HCT116 (cell line): ENCODE measurements at regions not wholly inside any gene's neighbourhood (a gene's known extent, or its start where the extent isn't known, plus 50 kb on each side); places are given as distances from the start of the nearest gene placed in this dataset.

Experiments
- ATAC-seq: fragments of 200-7000 bp; cut with Tn5 transposase; 2 replicates; pipeline ENCODE4 v1.9.1; 2020; ENCODE audit warnings: mild to moderate bottlenecking, moderate library complexity
- BruUV-seq: library from RNA; stranded (reverse); fragments of 400-500 nt; replicated peaks from 2 replicates; lab custom pipeline; 2021; lab: Mats Ljungman, UMichigan
- CTCF ChIA-PET: fragments of 300-600 bp; sonication (Branson Sonifier 250); formaldehyde crosslinking; loops from one replicate; lab custom pipeline; 2021; ENCODE audit warnings: antibody characterized with exemption; lab: Charles Lee
- POLR2A ChIA-PET: fragments of 300-600, 350-600 bp; sonication (Branson Sonifier 250); formaldehyde crosslinking; loops from one replicate; lab custom pipeline; 2021; ENCODE audit warnings: antibody characterized with exemption; lab: Charles Lee
- RAD21 ChIA-PET, 2 experiments: fragments of 300-600 bp; sonication (Branson Sonifier 250); formaldehyde crosslinking; loops; one replicate each; lab custom pipeline; 2023; ENCODE audit warnings: low total read pairs in 2 of 2; ENCODE audit not compliant: uncharacterized antibody in 2 of 2, unreplicated experiment in 2 of 2, low non-redundant PET in 1 of 2; lab: Charles Lee
- DNase-seq: peaks from one replicate; pipeline ENCODE4 v3.0.0-alpha.2; 2010; ENCODE audit warnings: low read depth, low spot score
- H2AFZ ChIP-seq: fragments of 200-600 bp; shearing (Covaris generic), sonication (generic); 2 replicates; pipeline ENCODE4 v1.6.1; 2017; ENCODE audit warnings: low read depth, mixed run types, mixed read lengths, antibody characterized with exemption, low read length; ENCODE audit not compliant: poor library complexity, severe bottlenecking
- H3K27ac ChIP-seq: 2 replicates; pipeline ENCODE4 v1.5.1; 2012; ENCODE audit warnings: low read depth, low read length
- H3K27me3 ChIP-seq: fragments of 200-600 bp; sonication (generic); 2 replicates; pipeline ENCODE4 v1.6.1; 2016; ENCODE audit warnings: mixed run types, low read length, mixed read lengths; ENCODE audit not compliant: insufficient read depth
- H3K36me3 ChIP-seq, 2 experiments: fragments of 200-500 bp in 1 of 2; fragments of 200-600 bp in 1 of 2; sonication (Bioruptor generic) in 1 of 2; sonication (generic) in 1 of 2; 2 replicates each; pipeline versions ENCODE4 v1.5.1 to v1.6.1; 2014 to 2016; ENCODE audit warnings: low read length in 2 of 2, inconsistent platforms in 1 of 2, mixed read lengths in 1 of 2, mixed run types in 1 of 2; ENCODE audit not compliant: insufficient read depth in 2 of 2, control insufficient read depth in 1 of 2
- H3K4me1 ChIP-seq, 2 experiments: fragments of 200-600 bp in 1 of 2; sonication (generic) in 1 of 2; 2 replicates each; pipeline versions ENCODE4 v1.5.1 to v1.6.1; 2012 to 2017; ENCODE audit warnings: low read length in 2 of 2, inconsistent platforms in 1 of 2, mild to moderate bottlenecking in 1 of 2, mixed read lengths in 1 of 2, mixed run types in 1 of 2, moderate library complexity in 1 of 2; ENCODE audit not compliant: insufficient read depth in 2 of 2, control insufficient read depth in 1 of 2
- H3K4me2 ChIP-seq: fragments of 200-600 bp; sonication (generic); 2 replicates; pipeline ENCODE4 v1.6.1; 2017; ENCODE audit warnings: mixed run types, low read length, mixed read lengths
- H3K4me3 ChIP-seq, 2 experiments: fragments of 200-600 bp in 1 of 2; sonication (generic) in 1 of 2; replicated peaks in 1 of 2; 2 replicates each; pipeline ENCODE4 v1.5.1; 2011 to 2016; ENCODE audit warnings: low read length in 2 of 2, control low read depth in 1 of 2, low read depth in 1 of 2, mild to moderate bottlenecking in 1 of 2, mixed read lengths in 1 of 2, mixed run types in 1 of 2
- H3K79me2 ChIP-seq: fragments of 200-600 bp; sonication (generic); 2 replicates; pipeline ENCODE4 v1.6.1; 2017; ENCODE audit warnings: mild to moderate bottlenecking, mixed run types, low read length, moderate library complexity, mixed read lengths; ENCODE audit not compliant: insufficient read depth
- H3K9ac ChIP-seq: fragments of 200-600 bp; sonication (generic); 2 replicates; pipeline ENCODE4 v1.6.1; 2016; ENCODE audit warnings: low read length, mixed read lengths
- H3K9me2 ChIP-seq: fragments of 200-600 bp; sonication (generic), shearing (Covaris generic); 2 replicates; pipeline ENCODE4 v1.6.1; 2017; ENCODE audit warnings: mixed run types, mild to moderate bottlenecking, moderate library complexity; ENCODE audit not compliant: insufficient read depth
- H3K9me3 ChIP-seq, 2 experiments: fragments of 200-500 bp in 1 of 2; fragments of 200-600 bp in 1 of 2; sonication (Bioruptor generic) in 1 of 2; sonication (generic) in 1 of 2; 2 replicates each; pipeline ENCODE4 v1.6.1; 2014 to 2017; ENCODE audit warnings: low read length in 2 of 2, mixed read lengths in 2 of 2, inconsistent platforms in 1 of 2, low read depth in 1 of 2, mild to moderate bottlenecking in 1 of 2, mixed run types in 1 of 2, moderate library complexity in 1 of 2; ENCODE audit not compliant: control insufficient read depth in 1 of 2, insufficient read depth in 1 of 2
- H4K20me1 ChIP-seq: fragments of 200-600 bp; sonication (generic), shearing (Covaris generic); 2 replicates; pipeline ENCODE4 v1.6.1; 2017; ENCODE audit warnings: mixed run types, mild to moderate bottlenecking, moderate library complexity; ENCODE audit not compliant: insufficient read depth
- ATF3 ChIP-seq: IDR thresholded peaks from 2 replicates; pipeline ENCODE4 v1.6.1; 2012
- EGR1 ChIP-seq: IDR thresholded peaks from 2 replicates; pipeline ENCODE4 v1.6.1; 2012; ENCODE audit warnings: low read depth
- ELF1 ChIP-seq: IDR thresholded peaks from 2 replicates; pipeline ENCODE4 v1.6.1; 2012; ENCODE audit warnings: low read depth, borderline replicate concordance
- EZH2 ChIP-seq: fragments of 200-600 bp; sonication (generic); IDR thresholded peaks from 2 replicates; pipeline ENCODE4 v1.6.1; 2017; ENCODE audit warnings: antibody characterized with exemption, mixed run types
- FOSL1 ChIP-seq: IDR thresholded peaks from 2 replicates; pipeline ENCODE4 v1.6.1; 2012; ENCODE audit warnings: low read depth
- JUND ChIP-seq: IDR thresholded peaks from 2 replicates; pipeline ENCODE4 v1.6.1; 2012
- POLR2A ChIP-seq: IDR thresholded peaks from 2 replicates; pipeline ENCODE4 v1.7.0; 2011; ENCODE audit warnings: borderline replicate concordance; ENCODE audit not compliant: insufficient read depth, insufficient read length; ENCODE audit errors: extremely low read depth
- POLR2AphosphoS5 ChIP-seq: IDR thresholded peaks from 2 replicates; pipeline ENCODE4 v1.6.1; 2011; ENCODE audit warnings: mild to moderate bottlenecking, low read depth, low read length, moderate library complexity
- TCF7L2 ChIP-seq: IDR thresholded peaks from 2 replicates; pipeline ENCODE4 v1.7.0; 2011; ENCODE audit warnings: borderline replicate concordance, inconsistent platforms; ENCODE audit not compliant: insufficient read depth, insufficient read length; ENCODE audit errors: extremely low read depth
- YY1 ChIP-seq: IDR thresholded peaks from 2 replicates; pipeline ENCODE4 v1.6.1; 2011; ENCODE audit warnings: low read length, low read depth, moderate library complexity, mild to moderate bottlenecking; ENCODE audit not compliant: insufficient replicate concordance; ENCODE audit errors: extremely low read depth
- ZFX ChIP-seq: fragments of 450-650 bp; IDR thresholded peaks from 2 replicates; pipeline ENCODE4 v1.6.1; 2017
- intact Hi-C: fragments of 100-400 bp; cut with micrococcal nuclease; formaldehyde crosslinking; loops from 2 replicates; pipeline ENCODE4 v1.10.0; 2022
- TF ChIP-seq, protein P1 (sequence below): IDR thresholded peaks from 2 replicates; pipeline ENCODE4 v1.6.1; 2012; ENCODE audit warnings: low read depth
- TF ChIP-seq, protein P2 (sequence below): IDR thresholded peaks from 2 replicates; pipeline ENCODE4 v1.6.1; 2012

GRCh38 chr3:73773233-73773632, 148.5 kb upstream of the PDZRN3 start:
- Histone ChIP-seq H3K36me3 (no peaks in the 10 kb centered on the region), H3K79me2 (no peaks in the 10 kb centered on the region), H3K4me1 (no peaks in the 10 kb centered on the region), H3K4me3 (no peak overlapping the region), H3K9me2 (no peaks in the 10 kb centered on the region), H3K9ac (no peak overlapping the region), H2AFZ (no peak overlapping the region), H3K27me3 (no peaks in the 10 kb centered on the region), H3K27ac (no peak overlapping the region), H3K4me2 (no peak overlapping the region), H4K20me1 (no peaks in the 10 kb centered on the region), H3K9me3 (peaks cover 0 to 11% of the 10 kb centered on the region in 2 experiments; a peak in 2 of 4 replicates)
- no peak for ATAC-seq
- RAD21 ChIA-PET, result no interaction called here
- no peak for DNase-seq
- intact Hi-C loops, result no loop called here
- BruUV-seq, result no TSS peak
- CTCF ChIA-PET, result no interaction called here
- POLR2A ChIA-PET, result no interaction called here
- TF ChIP-seq YY1 (no peak), JUND (no peak), EZH2 (no peak), TCF7L2 (no peak), ZFX (no peak), FOSL1 (no peak), POLR2A (no peak), EGR1 (no peak), POLR2AphosphoS5 (no peak), ATF3 (no peak), ELF1 (no peak)
- TF ChIP-seq, protein P1, sequence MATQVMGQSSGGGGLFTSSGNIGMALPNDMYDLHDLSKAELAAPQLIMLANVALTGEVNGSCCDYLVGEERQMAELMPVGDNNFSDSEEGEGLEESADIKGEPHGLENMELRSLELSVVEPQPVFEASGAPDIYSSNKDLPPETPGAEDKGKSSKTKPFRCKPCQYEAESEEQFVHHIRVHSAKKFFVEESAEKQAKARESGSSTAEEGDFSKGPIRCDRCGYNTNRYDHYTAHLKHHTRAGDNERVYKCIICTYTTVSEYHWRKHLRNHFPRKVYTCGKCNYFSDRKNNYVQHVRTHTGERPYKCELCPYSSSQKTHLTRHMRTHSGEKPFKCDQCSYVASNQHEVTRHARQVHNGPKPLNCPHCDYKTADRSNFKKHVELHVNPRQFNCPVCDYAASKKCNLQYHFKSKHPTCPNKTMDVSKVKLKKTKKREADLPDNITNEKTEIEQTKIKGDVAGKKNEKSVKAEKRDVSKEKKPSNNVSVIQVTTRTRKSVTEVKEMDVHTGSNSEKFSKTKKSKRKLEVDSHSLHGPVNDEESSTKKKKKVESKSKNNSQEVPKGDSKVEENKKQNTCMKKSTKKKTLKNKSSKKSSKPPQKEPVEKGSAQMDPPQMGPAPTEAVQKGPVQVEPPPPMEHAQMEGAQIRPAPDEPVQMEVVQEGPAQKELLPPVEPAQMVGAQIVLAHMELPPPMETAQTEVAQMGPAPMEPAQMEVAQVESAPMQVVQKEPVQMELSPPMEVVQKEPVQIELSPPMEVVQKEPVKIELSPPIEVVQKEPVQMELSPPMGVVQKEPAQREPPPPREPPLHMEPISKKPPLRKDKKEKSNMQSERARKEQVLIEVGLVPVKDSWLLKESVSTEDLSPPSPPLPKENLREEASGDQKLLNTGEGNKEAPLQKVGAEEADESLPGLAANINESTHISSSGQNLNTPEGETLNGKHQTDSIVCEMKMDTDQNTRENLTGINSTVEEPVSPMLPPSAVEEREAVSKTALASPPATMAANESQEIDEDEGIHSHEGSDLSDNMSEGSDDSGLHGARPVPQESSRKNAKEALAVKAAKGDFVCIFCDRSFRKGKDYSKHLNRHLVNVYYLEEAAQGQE, result no peak
- TF ChIP-seq, protein P2, sequence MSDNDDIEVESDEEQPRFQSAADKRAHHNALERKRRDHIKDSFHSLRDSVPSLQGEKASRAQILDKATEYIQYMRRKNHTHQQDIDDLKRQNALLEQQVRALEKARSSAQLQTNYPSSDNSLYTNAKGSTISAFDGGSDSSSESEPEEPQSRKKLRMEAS, result no peak
